SIG-M5 treated with dmso at 0.1 percent for 504 hours (cell line): ENCODE measurements at regions not wholly inside any gene's neighbourhood (a gene's known extent, or its start where the extent isn't known, plus 50 kb on each side); places are given as distances from the start of the nearest gene placed in this dataset.

ENCODE experiments used
- DNase-seq: peaks from one replicate; lab custom pipeline; 2025; ENCODE audit not compliant: unreplicated experiment; lab: John Stamatoyannopoulos, UW

GRCh38 chr12:97082029-97082428, 175.0 kb downstream of the NEDD1 start:
- DNase-seq: no peak

- no peak for DNase-seq
Observed at GRCh38 chr12:97093187-97093683, 186.2 kb downstream of the NEDD1 start.

DNA sequence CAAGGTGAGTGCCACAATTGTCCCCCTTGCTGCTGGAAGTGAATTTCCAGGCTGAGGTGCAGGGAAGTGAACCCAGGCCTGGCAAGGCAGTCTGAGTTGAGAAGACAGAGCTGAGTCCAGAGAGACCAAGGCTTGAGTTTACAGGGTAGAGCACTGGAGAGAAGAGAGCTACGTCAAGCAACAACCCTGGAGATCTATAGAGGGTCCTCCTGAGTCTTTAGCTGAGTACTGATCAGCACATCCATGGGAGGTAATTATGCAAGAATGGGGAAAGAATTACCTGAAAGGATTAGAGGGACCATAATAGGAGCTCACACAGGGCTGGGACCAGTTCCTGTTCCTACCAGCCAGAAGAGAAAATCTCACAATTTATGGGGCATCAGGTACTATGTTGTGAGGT, 190.7 kb downstream of the NEDD1 start:
- no peak for DNase-seq

- DNase-seq: no peak
Observed at GRCh38 chr12:97109441-97109840, 202.4 kb downstream of the NEDD1 start.

DNA sequence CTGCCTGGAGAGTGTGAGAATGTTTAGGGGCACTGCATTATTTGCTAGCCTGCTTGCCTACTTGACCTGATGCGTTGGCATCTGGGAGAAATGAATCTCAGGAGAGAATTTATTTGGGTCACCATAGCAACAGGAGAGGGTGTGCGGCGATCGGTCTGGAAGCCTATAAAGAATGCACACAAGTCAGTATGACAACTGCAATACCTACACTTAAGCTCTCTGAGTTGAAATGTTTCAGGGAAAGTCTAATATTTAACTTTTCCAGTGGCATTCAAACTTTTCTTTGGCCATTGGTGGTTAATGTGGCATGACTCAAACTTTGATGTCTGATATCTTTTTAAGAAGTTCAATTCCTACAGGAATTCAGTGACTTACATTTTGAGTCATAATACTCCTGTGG, 205.1 kb downstream of the NEDD1 start:
- DNase-seq: no peak

DNA sequence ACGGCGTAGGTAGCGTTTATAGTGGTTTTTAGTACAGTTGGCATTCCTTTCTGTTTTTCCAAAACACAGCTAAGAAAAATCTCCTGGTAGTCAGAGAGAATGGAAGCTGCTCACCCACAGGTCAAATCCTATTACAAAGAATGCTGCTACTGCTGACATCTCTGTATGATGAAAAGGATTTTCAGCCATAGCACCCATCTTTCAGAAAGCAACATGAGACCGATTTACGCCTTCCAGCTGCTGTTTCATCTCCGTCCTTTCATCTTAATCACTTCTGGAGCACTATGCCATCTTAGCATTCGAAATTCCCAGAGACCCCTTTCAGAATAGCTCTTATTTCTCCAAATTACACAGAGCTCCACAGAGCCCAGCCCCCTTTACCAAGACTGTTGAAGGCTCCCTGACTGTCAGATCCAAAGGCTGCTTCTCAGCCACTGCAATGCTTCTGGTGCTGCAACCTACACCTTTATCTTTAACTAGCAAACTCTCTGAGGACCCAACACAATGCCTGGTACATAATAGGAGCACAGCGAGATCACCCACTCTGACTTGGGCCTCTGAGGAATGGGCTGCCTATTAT, 211.8 kb downstream of the NEDD1 start:
- no peak for DNase-seq

DNA sequence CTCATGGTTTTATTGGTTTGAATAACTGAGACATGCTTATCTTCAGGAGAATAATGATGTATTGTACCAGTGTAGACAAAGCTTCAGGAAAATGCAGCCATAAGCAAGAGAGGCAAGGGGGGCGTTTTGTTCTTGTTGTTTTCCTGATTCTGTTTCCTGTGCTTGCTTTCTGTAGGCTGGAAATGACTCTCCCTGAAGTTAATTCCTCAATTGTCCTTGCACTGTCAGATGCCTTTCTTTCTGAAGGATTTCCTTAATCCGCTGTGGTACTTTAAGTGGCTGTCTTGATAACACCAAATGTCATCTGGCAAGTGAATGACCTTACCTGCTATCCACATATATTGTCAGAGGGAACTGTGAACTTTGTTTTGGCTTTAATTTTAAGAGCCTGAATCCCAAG, 220.0 kb downstream of the NEDD1 start:
- no peak for DNase-seq

DNA sequence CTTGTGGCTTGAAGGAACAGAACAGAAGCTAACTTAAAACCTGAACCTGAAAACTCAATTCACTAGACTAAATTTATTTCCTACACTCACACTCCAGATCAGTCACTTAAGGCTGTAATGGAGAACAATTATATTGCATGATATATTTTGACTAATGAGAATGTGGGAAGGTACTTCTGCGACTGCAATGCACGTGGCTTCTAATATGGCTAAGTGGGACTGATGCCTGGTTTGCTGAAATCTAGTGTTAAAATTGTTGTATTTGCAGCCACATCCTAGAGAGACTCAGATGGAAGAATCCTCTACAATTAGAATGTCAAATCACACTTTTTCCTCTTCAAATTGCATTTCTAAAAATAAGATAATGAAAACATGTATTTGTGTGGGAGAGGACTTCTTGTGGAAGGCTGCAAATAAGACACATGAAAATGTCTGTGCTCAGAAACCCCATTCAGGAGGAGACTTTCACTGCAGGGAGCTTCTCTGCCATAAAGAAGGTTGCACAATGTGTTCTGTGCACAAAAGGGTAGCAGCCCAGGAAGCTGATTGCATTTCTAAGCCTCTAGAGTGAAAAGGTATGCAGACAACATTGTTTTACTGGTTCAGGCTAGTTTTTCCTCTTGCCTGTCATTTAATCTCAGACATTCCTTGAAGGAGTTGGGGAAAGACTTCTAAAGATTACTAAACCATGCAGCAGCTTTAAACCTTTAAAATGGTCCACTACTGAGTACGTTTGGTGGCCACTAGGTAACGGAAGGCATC, 224.3 kb downstream of the NEDD1 start:
- no peak for DNase-seq

DNA sequence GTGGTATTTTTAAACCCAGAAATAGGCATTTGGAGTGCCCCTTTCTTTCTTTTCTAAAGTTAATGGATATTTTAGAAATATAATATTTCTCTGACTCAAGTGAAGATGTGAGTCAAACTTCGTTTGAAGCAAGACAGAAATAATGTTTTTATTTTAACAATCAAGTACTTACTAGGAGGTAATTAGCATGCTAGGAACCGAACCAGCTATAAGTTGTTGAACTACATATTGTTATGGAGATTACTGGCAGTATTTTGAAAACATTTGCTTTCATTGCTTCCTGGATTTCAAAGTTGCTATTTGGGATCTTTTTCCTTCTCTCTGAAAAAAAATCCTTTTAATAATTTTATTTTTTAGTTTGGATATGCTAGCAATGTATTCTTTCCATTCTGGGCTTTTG, 225.2 kb downstream of the NEDD1 start:
- DNase-seq: no peak

GRCh38 chr12:97134495-97134894, 227.4 kb downstream of the NEDD1 start:
- no peak for DNase-seq

DNA sequence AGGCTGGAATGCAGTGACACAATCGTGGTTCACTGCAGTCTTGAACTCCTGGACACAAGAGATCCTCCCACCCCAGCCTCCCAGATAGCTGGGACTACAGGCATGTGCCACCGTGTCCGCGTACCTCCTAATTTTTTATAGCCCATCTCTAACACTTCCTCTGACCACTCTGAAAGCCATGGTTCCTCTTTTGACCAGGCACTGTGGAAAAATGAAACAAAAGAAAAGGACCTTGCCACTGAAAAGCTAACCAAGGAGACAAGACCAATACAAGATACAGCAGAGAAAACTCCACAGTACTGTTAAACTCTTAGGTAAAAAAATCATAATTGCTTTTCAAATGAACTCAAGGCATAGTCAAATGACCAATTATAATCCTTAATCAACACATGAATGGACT, 233.3 kb downstream of the NEDD1 start:
- no peak for DNase-seq

DNA sequence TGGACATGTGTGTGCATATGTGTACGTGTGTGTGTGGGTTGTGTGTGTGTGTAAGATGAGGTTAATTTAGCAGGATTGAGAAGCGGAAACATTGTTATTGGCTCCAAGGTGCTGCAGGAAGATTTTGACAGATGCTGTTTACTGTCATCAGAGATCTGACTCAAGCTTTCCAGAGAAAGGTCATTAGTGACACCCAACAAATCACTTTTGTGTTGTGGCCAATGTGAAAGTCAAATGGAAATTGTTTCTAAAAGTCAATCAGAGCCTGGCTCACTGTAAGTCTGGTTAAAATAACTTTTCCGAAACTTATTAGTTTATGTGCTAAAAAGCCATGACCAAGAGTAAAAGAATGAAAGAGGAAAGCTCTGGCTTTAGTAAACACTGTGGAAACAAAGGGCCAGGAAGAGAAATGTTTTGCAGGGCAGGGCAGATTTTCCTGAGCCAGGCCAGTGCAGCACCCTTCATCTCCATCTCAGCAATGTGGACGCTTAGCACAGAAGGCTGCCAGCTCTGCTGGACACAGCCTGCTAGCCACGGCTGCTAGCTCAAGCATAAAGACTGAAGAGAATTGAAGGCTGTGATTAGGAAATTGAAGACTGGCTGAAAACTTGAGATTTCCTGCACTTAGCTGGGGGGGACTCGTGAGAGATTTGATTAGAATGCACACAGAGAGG, 235.8 kb downstream of the NEDD1 start:
- no peak for DNase-seq

DNA sequence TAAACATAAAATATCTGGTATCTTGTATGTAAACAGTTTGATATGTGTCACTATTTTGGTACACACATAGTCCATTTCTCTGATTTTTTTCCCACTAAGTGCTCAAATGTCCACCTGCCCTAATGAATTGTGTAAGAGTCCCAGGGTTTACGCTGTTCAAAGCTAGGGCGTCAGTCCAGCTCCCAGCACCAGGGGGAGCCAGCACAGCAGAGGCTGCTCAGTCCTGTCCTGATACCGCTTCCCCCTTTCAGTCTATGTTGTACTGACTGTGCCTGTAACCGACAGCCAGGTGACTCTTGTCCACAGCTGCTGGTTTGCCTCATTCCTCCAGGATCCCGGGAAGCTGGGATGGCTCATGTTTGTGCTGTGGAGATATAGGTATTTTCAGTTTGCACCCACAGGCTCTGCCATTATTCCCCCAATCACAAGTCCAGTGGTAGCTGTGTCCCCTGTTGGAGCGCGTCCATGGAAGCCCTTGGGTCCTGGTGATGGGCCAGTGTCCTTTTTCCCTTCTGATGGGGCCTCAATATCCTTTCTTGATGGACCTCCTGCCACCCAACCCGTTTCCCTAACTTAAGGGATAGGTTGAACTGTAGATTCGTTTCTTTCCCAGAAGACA, 242.0 kb downstream of the NEDD1 start:
- DNase-seq: peak; percentile 57

GRCh38 chr12:97151481-97151880, 244.4 kb downstream of the NEDD1 start:
- no peak for DNase-seq

- no peak for DNase-seq
Observed at GRCh38 chr12:97159377-97159776, 252.3 kb downstream of the NEDD1 start.

GRCh38 chr12:97160277-97160676, 253.2 kb downstream of the NEDD1 start:
- DNase-seq: no peak

DNA sequence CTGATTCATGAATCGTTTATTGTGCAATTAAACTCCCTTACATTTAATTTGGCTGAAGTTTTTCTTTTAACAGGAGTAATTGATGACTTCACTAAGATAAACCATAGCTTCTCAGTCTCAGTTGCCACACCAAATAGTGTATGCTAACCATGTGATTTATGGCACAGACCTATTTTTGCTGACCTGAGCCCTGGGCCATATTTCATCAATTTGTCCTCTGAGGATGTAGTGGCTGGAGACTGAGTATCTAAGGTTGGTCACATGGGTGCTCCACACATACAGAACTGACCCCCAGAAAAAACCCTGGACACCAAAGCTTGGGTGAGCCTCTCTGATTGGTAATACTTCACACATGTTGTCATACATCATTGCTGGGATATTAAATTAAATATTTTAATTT, 255.1 kb downstream of the NEDD1 start:
- no peak for DNase-seq

- DNase-seq: no peak
Observed at GRCh38 chr12:97164936-97165335, 257.9 kb downstream of the NEDD1 start.

DNA sequence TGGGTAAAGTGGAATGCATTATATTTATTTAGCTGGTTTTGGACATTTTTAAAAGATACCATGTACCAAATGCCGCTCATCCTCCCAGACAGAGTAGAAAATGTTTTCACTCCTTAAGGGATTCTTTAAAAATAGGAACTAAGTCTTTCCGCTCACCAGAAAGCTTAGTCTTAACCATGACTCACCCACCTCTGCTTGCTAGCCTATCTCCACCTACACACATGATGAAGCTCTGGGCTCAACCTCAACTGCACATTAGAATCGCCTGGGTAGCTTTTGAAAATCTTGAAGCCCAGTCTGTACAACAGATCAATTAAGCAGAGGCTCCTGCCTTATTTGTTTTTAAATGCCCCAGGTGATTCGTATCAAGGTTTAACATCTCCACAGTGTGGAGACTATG, 260.5 kb downstream of the NEDD1 start:
- DNase-seq: no peak

GRCh38 chr12:97168804-97169203, 261.7 kb downstream of the NEDD1 start:
- DNase-seq: no peak

GRCh38 chr12:97169889-97170567, 263.0 kb downstream of the NEDD1 start:
- DNase-seq: no peak
